IMR-90 (cell line): ENCODE measurements at regions not wholly inside any gene's neighbourhood (a gene's known extent, or its start where the extent isn't known, plus 50 kb on each side); places are given as distances from the start of the nearest gene placed in this dataset.

Experiments
- ATAC-seq: fragments of 200-7000 bp; cut with Tn5 transposase; 2 replicates; pipeline ENCODE4 v1.9.1; 2020; ENCODE audit warnings: low read depth, mild to moderate bottlenecking, moderate library complexity
- BruUV-seq: library from RNA; stranded (reverse); fragments of 400-500 nt; replicated peaks from 2 replicates; lab custom pipeline; 2021; lab: Mats Ljungman, UMichigan
- CTCF ChIA-PET: fragments of 300-600 bp; formaldehyde crosslinking; extraction: SDS; loops from one replicate; lab custom pipeline; 2021; ENCODE audit warnings: antibody characterized with exemption; lab: Yijun Ruan, JAX
- POLR2A ChIA-PET: fragments of 300-600 bp; sonication (Branson Sonifier 250); formaldehyde crosslinking; loops from one replicate; lab custom pipeline; 2022; ENCODE audit warnings: antibody characterized with exemption; ENCODE audit not compliant: unreplicated experiment; lab: Charles Lee
- DNase-seq: peaks from one replicate; pipeline ENCODE4 v3.0.0; 2013
- H2AFZ ChIP-seq: replicated peaks from 2 replicates; pipeline ENCODE3; 2013; ENCODE audit warnings: low read length, mild to moderate bottlenecking; ENCODE audit not compliant: poor library complexity
- H2AK5ac ChIP-seq: 2 replicates; pipeline ENCODE4 v1.6.1; 2013; ENCODE audit warnings: low read depth, low read length, inconsistent platforms
- H2AK9ac ChIP-seq: replicated peaks from 2 replicates; pipeline ENCODE3; 2013; ENCODE audit warnings: mild to moderate bottlenecking, low read depth, low read length, moderate library complexity; ENCODE audit not compliant: poor library complexity
- H2BK120ac ChIP-seq: 2 replicates; pipeline ENCODE4 v1.6.1; 2013; ENCODE audit warnings: low read depth, low read length, inconsistent platforms
- H2BK15ac ChIP-seq: 3 replicates; pipeline ENCODE4 v1.6.1; 2013; ENCODE audit warnings: low read depth, low read length, inconsistent platforms
- H2BK20ac ChIP-seq: 2 replicates; pipeline ENCODE4 v1.6.1; 2013; ENCODE audit warnings: low read depth, mild to moderate bottlenecking, inconsistent platforms, low read length, moderate library complexity
- H2BK5ac ChIP-seq: 2 replicates; pipeline ENCODE4 v1.6.1; 2013; ENCODE audit warnings: mild to moderate bottlenecking, low read depth, low read length, inconsistent platforms; ENCODE audit not compliant: poor library complexity, severe bottlenecking
- H3K14ac ChIP-seq: replicated peaks from 2 replicates; pipeline ENCODE4 v1.6.1; 2013; ENCODE audit warnings: low read depth, low read length, inconsistent platforms
- H3K18ac ChIP-seq: 2 replicates; pipeline ENCODE4 v1.6.1; 2013; ENCODE audit warnings: low read depth, low read length, control low read depth
- H3K23ac ChIP-seq: 2 replicates; pipeline ENCODE4 v1.6.1; 2013; ENCODE audit warnings: low read depth, low read length, inconsistent platforms
- H3K27ac ChIP-seq: 2 replicates; pipeline ENCODE4 v1.5.1; 2013; ENCODE audit warnings: mild to moderate bottlenecking, control low read depth, low read length; ENCODE audit not compliant: insufficient read depth
- H3K27me3 ChIP-seq: 2 replicates; pipeline ENCODE4 v1.6.1; 2013; ENCODE audit warnings: low read length; ENCODE audit not compliant: control insufficient read depth, insufficient read depth
- H3K36me3 ChIP-seq: 2 replicates; pipeline ENCODE4 v1.6.1; 2013; ENCODE audit warnings: low read length, mixed read lengths; ENCODE audit not compliant: control insufficient read depth, insufficient read depth
- H3K4ac ChIP-seq: 2 replicates; pipeline ENCODE4 v1.6.1; 2013; ENCODE audit warnings: low read depth, low read length, inconsistent platforms
- H3K4me1 ChIP-seq: 2 replicates; pipeline ENCODE4 v1.6.1; 2013; ENCODE audit warnings: low read length, mixed read lengths; ENCODE audit not compliant: control insufficient read depth, insufficient read depth
- H3K4me2 ChIP-seq: 2 replicates; pipeline ENCODE4 v1.6.1; 2013; ENCODE audit warnings: low read depth, mild to moderate bottlenecking, control low read depth, low read length, moderate library complexity
- H3K4me3 ChIP-seq: 2 replicates; pipeline ENCODE4 v1.5.1; 2013; ENCODE audit warnings: low read depth, mild to moderate bottlenecking, control low read depth, low read length, moderate library complexity; ENCODE audit not compliant: insufficient read depth
- H3K56ac ChIP-seq: 2 replicates; pipeline ENCODE4 v1.6.1; 2013; ENCODE audit warnings: low read length, inconsistent platforms; ENCODE audit not compliant: insufficient read depth; ENCODE audit errors: extremely low read depth
- H3K79me1 ChIP-seq, 2 experiments: 2 replicates each; pipeline ENCODE4 v1.6.1; 2013; ENCODE audit warnings: low read length in 2 of 2, inconsistent platforms in 1 of 2, low read depth in 1 of 2
- H3K9ac ChIP-seq: 2 replicates; pipeline ENCODE4 v1.6.1; 2013; ENCODE audit warnings: low read depth, low read length, control low read depth
- H3K9me1 ChIP-seq: 2 replicates; pipeline ENCODE4 v1.6.1; 2013; ENCODE audit warnings: low read length, inconsistent platforms; ENCODE audit not compliant: insufficient read depth
- H3K9me3 ChIP-seq: 2 replicates; pipeline ENCODE4 v1.6.1; 2013; ENCODE audit warnings: low read length; ENCODE audit not compliant: control insufficient read depth, insufficient read depth
- H4K20me1 ChIP-seq: 2 replicates; pipeline ENCODE4 v1.6.1; 2013; ENCODE audit warnings: low read length, inconsistent platforms; ENCODE audit not compliant: insufficient read depth
- H4K5ac ChIP-seq: 2 replicates; pipeline ENCODE4 v1.6.1; 2013; ENCODE audit warnings: mild to moderate bottlenecking, low read depth, low read length, control low read depth
- H4K8ac ChIP-seq, 2 experiments: 2 replicates each; pipeline ENCODE4 v1.6.1; 2013; ENCODE audit warnings: low read depth in 2 of 2, low read length in 2 of 2, control low read depth in 1 of 2, inconsistent platforms in 1 of 2
- H4K91ac ChIP-seq: 2 replicates; pipeline ENCODE4 v1.6.1; 2013; ENCODE audit warnings: low read depth, low read length, inconsistent platforms; ENCODE audit not compliant: insufficient read depth
- BHLHE40 ChIP-seq: fragments of 150-350 bp; IDR thresholded peaks from 2 replicates; pipeline ENCODE4 v1.6.1; 2016; ENCODE audit warnings: mild to moderate bottlenecking, low read depth, low read length
- CEBPB ChIP-seq: IDR thresholded peaks from 2 replicates; pipeline ENCODE4 v1.6.1; 2012; ENCODE audit warnings: low read depth, low read length, improper control_type of control experiment
- CTCF ChIP-seq: conservative IDR thresholded peaks from 2 replicates; pipeline ENCODE4 v1.5.1; 2012; ENCODE audit warnings: mild to moderate bottlenecking, low read depth, low read length, improper control_type of control experiment
- ELK1 ChIP-seq: fragments of 150-350 bp; IDR thresholded peaks from 2 replicates; pipeline ENCODE4 v1.6.1; 2016; ENCODE audit warnings: low read depth, mild to moderate bottlenecking, low read length, moderate library complexity, borderline replicate concordance
- FOS ChIP-seq: fragments of 150-350 bp; IDR thresholded peaks from 2 replicates; pipeline ENCODE4 v1.6.1; 2016; ENCODE audit warnings: low read depth, low read length
- MAFK ChIP-seq: IDR thresholded peaks from 2 replicates; pipeline ENCODE4 v1.6.1; 2012; ENCODE audit warnings: low read depth, low read length, improper control_type of control experiment
- MXI1 ChIP-seq: IDR thresholded peaks from 2 replicates; pipeline ENCODE4 v1.6.1; 2012; ENCODE audit warnings: low read depth, mild to moderate bottlenecking, low read length, moderate library complexity, borderline replicate concordance
- NFE2L2 ChIP-seq: fragments of 150-350 bp; IDR thresholded peaks from 2 replicates; pipeline ENCODE4 v1.6.1; 2016; ENCODE audit warnings: low read depth, mild to moderate bottlenecking, low read length
- RAD21 ChIP-seq: IDR thresholded peaks from 2 replicates; pipeline ENCODE4 v1.6.1; 2012; ENCODE audit warnings: low read length, improper control_type of control experiment
- RCOR1 ChIP-seq: IDR thresholded peaks from 2 replicates; pipeline ENCODE4 v1.6.1; 2012; ENCODE audit warnings: mild to moderate bottlenecking, low read length, improper control_type of control experiment; ENCODE audit not compliant: insufficient replicate concordance
- RFX5 ChIP-seq: IDR thresholded peaks from 2 replicates; pipeline ENCODE4 v1.8.0; 2012; ENCODE audit warnings: low read depth, mild to moderate bottlenecking, low read length, moderate library complexity
- SMC3 ChIP-seq: fragments of 150-350 bp; IDR thresholded peaks from 2 replicates; pipeline ENCODE4 v1.6.1; 2016; ENCODE audit warnings: low read depth, mild to moderate bottlenecking, antibody characterized with exemption, low read length, moderate library complexity
- WGBS, 2 experiments: methylation state at CpG; one replicate each; pipeline versions ENCODE4 v1.1.5 to v1.1.7; 2013; ENCODE audit warnings: missing lambda C conversion rate in 2 of 2; ENCODE audit not compliant: insufficient read length in 1 of 2; ENCODE audit errors: extremely low coverage in 2 of 2; 5-methylcytosine and 5-hydroxymethylcytosine counted together
- dilution Hi-C: fragments of 300-500 bp; cut with HindIII; formaldehyde crosslinking; loops from one replicate; pipeline ENCODE4 v1.14.3; 2018; ENCODE audit warnings: low sequenced_read_pairs; ENCODE audit not compliant: unreplicated experiment
- in situ Hi-C: fragments of 300-500 bp; cut with MboI; formaldehyde crosslinking; loops from 3 replicates; pipeline ENCODE4 v1.14.3; 2019; ENCODE audit warnings: low sequenced_read_pairs, inconsistent platforms, mixed read lengths
- intact Hi-C: fragments of 100-400 bp; cut with micrococcal nuclease; formaldehyde crosslinking; loops from 2 replicates; pipeline ENCODE4 v1.10.0; 2022

- BruUV-seq: no TSS peak
- no peak overlapping the region for H3K56ac ChIP-seq
- WGBS, 2 experiments: no CpG with 5 or more reads among the region's 3 CpGs
- no peak overlapping the region for H4K8ac ChIP-seq
- ChIA-PET POLR2A (no interaction called here), CTCF (no interaction called here)
- no peak overlapping the region for H3K9ac ChIP-seq
- H2BK120ac ChIP-seq: no peak overlapping the region
- DNase-seq: no peak
- H2BK5ac ChIP-seq: no peak overlapping the region
- H3K4me2 ChIP-seq: no peak overlapping the region
- H4K5ac ChIP-seq: no peak overlapping the region
- no peak overlapping the region for H3K23ac ChIP-seq
- H3K18ac ChIP-seq: no peak overlapping the region
- no peaks in the 10 kb centered on the region for H3K9me1 ChIP-seq
- no peaks in the 10 kb centered on the region for H3K4me1 ChIP-seq
- TF ChIP-seq RCOR1: no peak
- no peak for TF ChIP-seq BHLHE40
- no peak for TF ChIP-seq RAD21
- no peak for TF ChIP-seq CEBPB
- TF ChIP-seq NFE2L2: no peak
- TF ChIP-seq ELK1: no peak
- TF ChIP-seq RFX5: no peak
- no peak for TF ChIP-seq CTCF
- no peak for TF ChIP-seq MAFK
- no peak for TF ChIP-seq FOS
- no peak for TF ChIP-seq SMC3
- TF ChIP-seq MXI1: no peak
- ATAC-seq: no peak
- H3K9me3 ChIP-seq: no peaks in the 10 kb centered on the region
- no peak overlapping the region for H2BK20ac ChIP-seq
- H3K79me1 ChIP-seq: no peaks in the 10 kb centered on the region
- dilution Hi-C loops: no loop called here
- H4K91ac ChIP-seq: no peak overlapping the region
- no peak overlapping the region for H3K27ac ChIP-seq
- no peak overlapping the region for H2AK9ac ChIP-seq
- no peak overlapping the region for H3K4ac ChIP-seq
- H2AK5ac ChIP-seq: no peak overlapping the region
- H3K14ac ChIP-seq: no peak overlapping the region
- no peak overlapping the region for H2BK15ac ChIP-seq
- in situ Hi-C loops: no loop called here
- H2AFZ ChIP-seq: no peak overlapping the region
- H3K36me3 ChIP-seq: no peaks in the 10 kb centered on the region
- intact Hi-C loops: no loop called here
- no peaks in the 10 kb centered on the region; the same call in 1 of the 2 replicates for H3K27me3 ChIP-seq
- H4K20me1 ChIP-seq: no peaks in the 10 kb centered on the region
- H3K4me3 ChIP-seq: no peak overlapping the region
Observed at GRCh38 chr4:14269824-14270223, 642.3 kb upstream of the BOD1L1 start.
